Central memory CD8-positive, alpha-beta T cell (primary cell): ENCODE measurements at regions not wholly inside any gene's neighbourhood (a gene's known extent, or its start where the extent isn't known, plus 50 kb on each side); places are given as distances from the start of the nearest gene placed in this dataset.

Source experiments
- ATAC-seq: fragments of 150-1000 bp; cut with Tn5 transposase; replicated peaks from 2 replicates; pipeline ENCODE4 v1.10.0; 2022; ENCODE audit warnings: mild to moderate bottlenecking, moderate FRiP score, moderate number of reproducible peaks; ENCODE audit not compliant: poor library complexity, severe bottlenecking; ENCODE audit errors: extremely low read depth
- DNase-seq, 2 donors: peaks; one replicate each; pipeline ENCODE4 v3.0.0; 2021; ENCODE audit warnings: low spot score in 2 of 2
- H3K27ac Mint-ChIP-seq: one replicate; pipeline ENCODE4 v1.8.0; 2022; ENCODE audit warnings: low read depth, mild to moderate bottlenecking, moderate library complexity, mixed read lengths
- H3K27me3 Mint-ChIP-seq: one replicate; pipeline ENCODE4 v1.8.0; 2022; ENCODE audit warnings: mixed read lengths
- H3K36me3 Mint-ChIP-seq: one replicate; pipeline ENCODE4 v1.8.0; 2022; ENCODE audit warnings: mild to moderate bottlenecking, moderate library complexity, mixed read lengths; ENCODE audit not compliant: insufficient read depth
- H3K4me1 Mint-ChIP-seq: one replicate; pipeline ENCODE4 v1.8.0; 2022; ENCODE audit warnings: mixed read lengths
- H3K4me3 Mint-ChIP-seq: one replicate; pipeline ENCODE4 v1.8.0; 2022; ENCODE audit warnings: mild to moderate bottlenecking, moderate library complexity, mixed read lengths
- H3K9me3 Mint-ChIP-seq: one replicate; pipeline ENCODE4 v1.8.0; 2022; ENCODE audit warnings: mixed read lengths

DNA sequence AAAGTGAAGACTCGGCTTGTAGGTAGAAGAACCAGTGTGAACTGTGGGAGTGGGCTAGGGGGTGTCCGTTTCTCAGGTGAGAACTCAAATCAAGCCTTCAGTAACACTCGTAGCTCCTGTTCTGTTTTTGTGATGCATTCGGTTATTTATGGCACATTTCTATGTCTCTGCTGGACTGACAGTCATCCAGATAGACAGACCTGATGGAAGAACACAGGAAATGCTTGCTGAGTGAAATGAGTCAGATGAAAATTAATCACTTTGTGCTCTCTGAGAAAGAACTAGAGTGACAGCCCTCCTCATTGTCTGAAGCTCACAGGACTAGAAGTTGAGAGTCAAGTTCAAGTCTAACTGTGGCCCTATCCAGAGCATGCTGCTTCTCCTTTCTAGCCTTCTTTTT lies 360.1 kb upstream of the PLXNA2 start:
- Mint-ChIP-seq H3K9me3 (no peaks in the 10 kb centered on the region), H3K4me3 (no peak overlapping the region)
- no peak for DNase-seq

DNA sequence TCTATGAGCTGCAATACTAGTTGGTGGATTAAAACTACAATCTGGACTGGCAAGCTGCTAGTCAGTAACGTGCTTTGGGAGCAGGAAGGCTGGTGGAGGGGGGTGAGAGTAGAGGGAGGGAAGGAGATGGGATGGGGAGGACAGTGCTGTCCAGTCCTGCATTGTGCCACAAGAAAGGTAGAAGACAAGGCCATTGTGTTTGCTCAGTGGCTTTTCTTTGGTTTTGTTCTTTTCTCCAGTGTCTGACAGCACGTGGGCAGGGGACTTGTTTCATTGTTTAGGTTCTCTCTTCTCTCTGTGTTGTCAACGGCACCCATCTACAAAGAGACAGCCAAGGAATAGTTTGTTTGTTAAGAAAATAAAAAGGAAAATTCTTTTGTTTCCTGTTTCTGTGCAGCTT lies 362.8 kb upstream of the PLXNA2 start:
- DNase-seq = no peak
- H3K27me3 Mint-ChIP-seq = no peaks in the 10 kb centered on the region
- H3K36me3 Mint-ChIP-seq = peaks cover 2% of the 10 kb centered on the region
- no peak for ATAC-seq
- H3K4me1 Mint-ChIP-seq = peaks cover 5% of the 10 kb centered on the region
- H3K4me3 Mint-ChIP-seq = no peak overlapping the region
- H3K27ac Mint-ChIP-seq = no peak overlapping the region
- H3K9me3 Mint-ChIP-seq = no peaks in the 10 kb centered on the region

More for the DNA sequence above, 360.1 kb upstream of the PLXNA2 start:
- ATAC-seq = no peak
- H3K27me3 Mint-ChIP-seq = no peaks in the 10 kb centered on the region
- peaks cover 5% of the 10 kb centered on the region for H3K4me1 Mint-ChIP-seq
- H3K36me3 Mint-ChIP-seq = peaks cover 2% of the 10 kb centered on the region
- H3K27ac Mint-ChIP-seq = no peak overlapping the region

- Mint-ChIP-seq H3K27ac (no peak overlapping the region), H3K9me3 (no peaks in the 10 kb centered on the region), H3K36me3 (peaks cover 2% of the 10 kb centered on the region), H3K27me3 (no peaks in the 10 kb centered on the region), H3K4me3 (no peak overlapping the region), H3K4me1 (peaks cover 5% of the 10 kb centered on the region)
- ATAC-seq (no peak), DNase-seq (no peak)
These were observed 363.4 kb upstream of the PLXNA2 start for GRCh38 chr1:208607616-208608015.

GRCh38 chr1:208614610-208615009 lies 370.4 kb upstream of the PLXNA2 start:
- DNase-seq = no peak
- Mint-ChIP-seq H3K9me3 (peaks cover 16% of the 10 kb centered on the region), H3K4me1 (no peaks in the 10 kb centered on the region), H3K36me3 (no peaks in the 10 kb centered on the region), H3K27ac (no peak overlapping the region), H3K4me3 (no peak overlapping the region), H3K27me3 (no peaks in the 10 kb centered on the region)
- ATAC-seq = no peak

DNA sequence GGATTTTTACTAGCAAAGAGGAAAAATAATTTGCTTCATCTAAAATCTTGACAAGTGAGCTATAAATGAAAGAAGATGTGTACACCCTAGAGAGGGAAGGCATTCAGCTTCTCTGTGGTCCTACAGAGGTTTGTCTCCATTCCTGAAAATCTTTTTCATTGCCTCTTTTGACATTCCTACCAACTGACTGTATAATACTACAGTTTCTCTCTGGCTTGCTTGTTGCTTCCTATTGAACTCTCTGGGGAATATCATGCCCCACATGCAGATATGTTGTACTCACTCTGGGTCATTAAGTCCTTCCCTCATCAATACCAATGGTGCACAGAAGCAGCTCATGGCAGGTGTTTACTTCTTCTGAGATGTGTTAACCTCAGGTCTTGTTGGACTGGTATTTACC lies 371.2 kb upstream of the PLXNA2 start:
- Mint-ChIP-seq H3K4me3 (no peak overlapping the region), H3K27ac (no peak overlapping the region), H3K9me3 (peaks cover 17% of the 10 kb centered on the region), H3K27me3 (no peaks in the 10 kb centered on the region), H3K36me3 (no peaks in the 10 kb centered on the region), H3K4me1 (no peaks in the 10 kb centered on the region)
- no peak for DNase-seq
- no peak for ATAC-seq

GRCh38 chr1:208616776-208617175 lies 372.6 kb upstream of the PLXNA2 start:
- Mint-ChIP-seq H3K4me3 (no peak overlapping the region), H3K4me1 (no peaks in the 10 kb centered on the region), H3K9me3 (peaks cover 17% of the 10 kb centered on the region), H3K27me3 (no peaks in the 10 kb centered on the region), H3K27ac (no peak overlapping the region), H3K36me3 (no peaks in the 10 kb centered on the region)
- ATAC-seq = no peak
- DNase-seq = no peak

DNA sequence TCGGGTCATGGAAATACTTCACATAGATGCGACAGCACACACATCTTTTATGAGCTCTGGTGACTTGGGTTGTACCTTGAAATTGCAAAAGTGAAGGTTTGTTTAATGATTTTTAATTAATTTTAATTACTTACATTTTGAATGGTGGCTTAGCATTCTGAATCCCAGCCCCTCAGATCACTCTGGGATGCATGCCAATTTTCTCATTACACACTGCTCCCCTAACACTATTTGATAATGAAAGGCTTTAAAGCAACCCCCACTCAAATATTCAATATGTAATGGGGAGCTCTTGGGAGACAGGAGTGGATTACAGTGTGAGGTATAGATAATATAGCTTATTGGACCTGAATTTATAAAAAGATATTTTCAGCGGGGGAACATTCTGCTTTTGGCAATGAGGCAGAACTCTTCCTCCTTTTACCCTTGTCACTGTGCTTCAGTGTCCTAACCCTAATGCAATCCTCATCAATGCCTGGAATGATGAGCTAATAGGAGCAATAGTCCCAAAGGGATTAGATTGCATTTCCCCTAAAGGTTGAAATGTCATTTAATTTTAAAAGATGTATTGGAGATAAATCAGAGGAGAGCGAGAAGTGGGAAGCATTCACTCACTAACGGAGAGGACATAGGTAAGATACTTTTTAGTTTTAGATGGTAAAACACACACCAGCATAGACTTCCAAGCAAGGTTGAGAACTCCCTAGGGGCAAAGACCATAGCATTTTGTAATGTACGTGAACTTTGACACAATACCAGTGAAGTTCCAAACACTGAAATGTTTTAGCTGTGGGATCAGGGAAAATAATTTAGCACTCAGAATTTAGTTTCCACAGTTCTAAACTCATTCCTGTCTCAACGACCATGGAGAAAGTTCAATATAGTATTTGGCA lies 384.1 kb upstream of the PLXNA2 start:
- DNase-seq (no peak), ATAC-seq (no peak)
- Mint-ChIP-seq H3K27ac (no peak overlapping the region), H3K4me3 (no peak overlapping the region), H3K36me3 (no peaks in the 10 kb centered on the region), H3K4me1 (no peaks in the 10 kb centered on the region), H3K27me3 (no peaks in the 10 kb centered on the region), H3K9me3 (no peaks in the 10 kb centered on the region)

- Mint-ChIP-seq H3K36me3 (no peaks in the 10 kb centered on the region), H3K4me1 (no peaks in the 10 kb centered on the region), H3K27ac (no peak overlapping the region), H3K4me3 (no peak overlapping the region), H3K27me3 (no peaks in the 10 kb centered on the region), H3K9me3 (no peaks in the 10 kb centered on the region)
- ATAC-seq = no peak
- DNase-seq = no peak
These were observed 386.9 kb upstream of the PLXNA2 start for GRCh38 chr1:208631092-208631491.

- H3K27me3 Mint-ChIP-seq = no peaks in the 10 kb centered on the region
- H3K9me3 Mint-ChIP-seq = no peaks in the 10 kb centered on the region
- no peak for DNase-seq
- no peak for ATAC-seq
- no peak overlapping the region for H3K27ac Mint-ChIP-seq
- no peaks in the 10 kb centered on the region for H3K36me3 Mint-ChIP-seq
- H3K4me3 Mint-ChIP-seq = no peak overlapping the region
- H3K4me1 Mint-ChIP-seq = no peaks in the 10 kb centered on the region
These were observed 387.3 kb upstream of the PLXNA2 start for GRCh38 chr1:208631506-208631905.

DNA sequence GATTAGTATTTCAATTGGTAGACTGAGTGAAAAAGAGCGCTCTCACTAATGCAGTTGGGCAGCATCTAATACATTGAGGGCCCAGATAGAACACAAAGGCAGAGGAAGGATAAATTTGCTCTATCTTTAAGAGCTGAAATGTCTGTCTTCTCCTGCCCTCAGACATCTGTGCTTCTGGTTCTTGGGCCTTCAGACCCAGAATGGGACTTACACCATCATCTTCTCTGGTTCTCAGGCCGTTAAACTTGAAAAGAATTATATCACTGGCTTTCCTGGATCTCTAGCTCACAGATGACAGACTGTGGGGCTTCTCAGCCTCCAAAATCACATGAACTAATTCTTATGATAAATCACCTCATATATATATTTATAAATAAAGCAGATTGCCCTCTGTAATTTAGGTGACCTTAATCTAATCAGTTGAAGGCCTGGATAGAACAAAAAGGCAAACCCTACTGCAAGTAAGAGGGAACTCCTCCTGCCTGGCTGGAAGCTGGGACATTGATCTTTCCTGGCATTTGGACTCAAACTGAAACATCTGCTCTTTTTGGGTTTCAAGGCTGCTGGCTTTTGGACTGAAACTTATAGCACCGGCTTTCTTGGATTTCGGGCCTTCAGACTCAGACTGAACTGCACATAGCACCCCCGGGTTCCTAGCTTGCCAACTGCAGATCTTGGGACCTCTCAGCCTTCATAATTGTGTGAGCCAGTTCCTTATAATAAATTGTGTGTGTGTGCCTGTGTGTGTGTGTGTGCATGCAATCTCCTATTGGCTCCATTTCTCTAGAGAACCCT lies 390.4 kb upstream of the PLXNA2 start:
- Mint-ChIP-seq H3K4me3 (no peak overlapping the region), H3K4me1 (no peaks in the 10 kb centered on the region), H3K36me3 (no peaks in the 10 kb centered on the region), H3K9me3 (no peaks in the 10 kb centered on the region), H3K27me3 (peaks cover 14% of the 10 kb centered on the region), H3K27ac (no peak overlapping the region)
- DNase-seq = no peak
- no peak for ATAC-seq

- H3K36me3 Mint-ChIP-seq = no peaks in the 10 kb centered on the region
- H3K4me1 Mint-ChIP-seq = no peaks in the 10 kb centered on the region
- no peaks in the 10 kb centered on the region for H3K9me3 Mint-ChIP-seq
- no peak for DNase-seq
- ATAC-seq = no peak
- peaks cover 14% of the 10 kb centered on the region for H3K27me3 Mint-ChIP-seq
- H3K27ac Mint-ChIP-seq = no peak overlapping the region
- no peak overlapping the region for H3K4me3 Mint-ChIP-seq
These were observed 393.0 kb upstream of the PLXNA2 start for GRCh38 chr1:208637181-208637580.

DNA sequence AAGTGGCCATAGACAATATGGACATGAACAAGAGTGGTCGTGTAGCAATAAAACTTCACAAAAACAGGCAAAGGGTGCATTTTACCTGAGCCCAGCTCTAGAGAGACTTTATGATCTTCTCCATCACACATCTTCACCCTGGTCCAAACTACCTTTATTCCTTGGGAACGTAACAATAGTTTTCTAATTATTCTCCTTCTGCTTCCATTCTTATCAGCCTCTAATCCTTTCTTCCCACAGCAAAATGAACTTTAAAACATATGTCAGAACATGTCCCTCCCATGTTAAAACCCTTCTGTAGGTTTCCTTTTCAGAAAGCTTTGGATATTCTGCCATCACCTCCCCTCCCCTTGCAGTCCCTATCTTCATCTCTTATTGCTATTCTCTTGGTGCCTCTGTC lies 395.2 kb upstream of the PLXNA2 start:
- no peak overlapping the region for H3K4me3 Mint-ChIP-seq
- no peaks in the 10 kb centered on the region for H3K4me1 Mint-ChIP-seq
- ATAC-seq = no peak
- no peak overlapping the region for H3K27ac Mint-ChIP-seq
- no peaks in the 10 kb centered on the region for H3K36me3 Mint-ChIP-seq
- DNase-seq = no peak
- peaks cover 14% of the 10 kb centered on the region for H3K27me3 Mint-ChIP-seq
- H3K9me3 Mint-ChIP-seq = no peaks in the 10 kb centered on the region

- Mint-ChIP-seq H3K4me3 (no peak overlapping the region), H3K36me3 (no peaks in the 10 kb centered on the region), H3K4me1 (no peaks in the 10 kb centered on the region), H3K27me3 (peaks cover 14% of the 10 kb centered on the region), H3K9me3 (no peaks in the 10 kb centered on the region), H3K27ac (no peak overlapping the region)
- ATAC-seq = no peak
- no peak for DNase-seq
These were observed 396.1 kb upstream of the PLXNA2 start for GRCh38 chr1:208640295-208640694.
